BE2C (cell line): ENCODE measurements at regions not wholly inside any gene's neighbourhood (a gene's known extent, or its start where the extent isn't known, plus 50 kb on each side); places are given as distances from the start of the nearest gene placed in this dataset.

ENCODE experiments used
- DNase-seq: peaks from one replicate; pipeline ENCODE4 v3.0.0-alpha.2; 2020
- H3K27me3 ChIP-seq: fragments of 250-450 bp; sonication (Bioruptor Pico); 2 replicates; pipeline ENCODE4 v1.5.1; 2020; ENCODE audit warnings: mild to moderate bottlenecking
- H3K36me3 ChIP-seq: fragments of 250-450 bp; sonication (Bioruptor Pico); 2 replicates; pipeline ENCODE4 v1.5.1; 2020; ENCODE audit warnings: mild to moderate bottlenecking
- H3K4me1 ChIP-seq: fragments of 250-450 bp; sonication (Bioruptor Pico); 2 replicates; pipeline ENCODE4 v1.5.1; 2020
- H3K4me3 ChIP-seq: 2 replicates; pipeline ENCODE4 v1.5.1; 2011; ENCODE audit warnings: low read depth, low read length
- H3K9me3 ChIP-seq: fragments of 250-450 bp; sonication (Bioruptor Pico); 2 replicates; pipeline ENCODE4 v1.5.1; 2020
- TF ChIP-seq, protein P1 (sequence below): IDR thresholded peaks from 2 replicates; pipeline ENCODE4 v1.5.1; 2012; ENCODE audit warnings: mild to moderate bottlenecking, low read depth, low read length

DNA sequence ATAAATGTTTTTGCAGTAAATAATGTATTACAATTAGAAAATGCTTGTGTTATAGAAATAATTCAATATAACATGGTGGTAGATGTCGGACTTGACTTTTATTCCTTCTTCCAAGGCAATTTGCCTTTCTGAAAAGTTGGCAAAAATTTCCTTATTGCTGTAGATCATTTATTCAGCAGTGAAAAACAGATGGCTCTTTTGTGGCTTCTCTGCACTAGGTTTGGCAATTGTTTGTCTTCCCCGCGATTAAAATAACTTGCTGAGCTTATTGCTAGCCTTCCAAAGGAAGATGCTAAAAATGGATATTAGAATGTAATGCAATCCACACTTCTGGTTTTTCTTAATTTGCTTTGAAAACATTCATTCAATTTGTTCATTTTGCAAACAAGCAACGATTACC lies 1977.9 kb upstream of the ADGRL3 start:
- Histone ChIP-seq H3K36me3 (no peaks in the 10 kb centered on the region), H3K9me3 (no peaks in the 10 kb centered on the region), H3K4me3 (no peak overlapping the region), H3K27me3 (no peaks in the 10 kb centered on the region), H3K4me1 (no peaks in the 10 kb centered on the region)
- DNase-seq, result no peak
- TF ChIP-seq, protein P1, sequence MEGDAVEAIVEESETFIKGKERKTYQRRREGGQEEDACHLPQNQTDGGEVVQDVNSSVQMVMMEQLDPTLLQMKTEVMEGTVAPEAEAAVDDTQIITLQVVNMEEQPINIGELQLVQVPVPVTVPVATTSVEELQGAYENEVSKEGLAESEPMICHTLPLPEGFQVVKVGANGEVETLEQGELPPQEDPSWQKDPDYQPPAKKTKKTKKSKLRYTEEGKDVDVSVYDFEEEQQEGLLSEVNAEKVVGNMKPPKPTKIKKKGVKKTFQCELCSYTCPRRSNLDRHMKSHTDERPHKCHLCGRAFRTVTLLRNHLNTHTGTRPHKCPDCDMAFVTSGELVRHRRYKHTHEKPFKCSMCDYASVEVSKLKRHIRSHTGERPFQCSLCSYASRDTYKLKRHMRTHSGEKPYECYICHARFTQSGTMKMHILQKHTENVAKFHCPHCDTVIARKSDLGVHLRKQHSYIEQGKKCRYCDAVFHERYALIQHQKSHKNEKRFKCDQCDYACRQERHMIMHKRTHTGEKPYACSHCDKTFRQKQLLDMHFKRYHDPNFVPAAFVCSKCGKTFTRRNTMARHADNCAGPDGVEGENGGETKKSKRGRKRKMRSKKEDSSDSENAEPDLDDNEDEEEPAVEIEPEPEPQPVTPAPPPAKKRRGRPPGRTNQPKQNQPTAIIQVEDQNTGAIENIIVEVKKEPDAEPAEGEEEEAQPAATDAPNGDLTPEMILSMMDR, result no peak

DNA sequence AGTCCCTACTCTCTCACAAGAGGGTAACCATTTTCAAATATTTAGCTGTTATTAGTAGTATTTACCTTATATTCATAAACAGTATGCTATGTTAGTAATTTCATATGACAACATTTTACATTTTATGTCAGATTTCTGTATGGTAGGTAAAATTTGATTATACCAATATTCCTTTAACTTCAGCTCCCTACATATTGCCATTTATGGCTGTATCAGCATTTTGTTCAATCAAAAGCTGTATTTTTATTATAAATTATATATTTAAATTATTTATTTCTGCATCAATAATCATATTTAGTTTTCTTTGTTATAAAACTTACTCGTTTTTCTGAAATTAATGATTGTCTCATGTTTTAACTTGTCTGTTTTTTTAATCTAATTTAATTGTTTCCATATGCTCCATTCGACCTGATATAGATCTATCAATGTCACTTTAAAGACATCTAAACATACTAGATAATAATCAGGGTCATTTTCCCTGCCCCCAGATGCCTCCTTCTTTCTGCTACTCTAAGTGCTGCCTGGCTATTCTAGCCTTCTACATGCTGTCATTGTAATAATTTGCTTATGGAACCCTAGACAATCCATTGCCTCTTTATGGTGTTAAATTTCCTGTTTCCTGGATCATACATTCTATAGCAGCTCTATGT lies 1976.7 kb upstream of the ADGRL3 start:
- Histone ChIP-seq H3K36me3 (no peaks in the 10 kb centered on the region), H3K4me3 (no peak overlapping the region), H3K9me3 (no peaks in the 10 kb centered on the region), H3K27me3 (no peaks in the 10 kb centered on the region), H3K4me1 (no peaks in the 10 kb centered on the region)
- DNase-seq, result no peak
- TF ChIP-seq, protein P1, result no peak

DNA sequence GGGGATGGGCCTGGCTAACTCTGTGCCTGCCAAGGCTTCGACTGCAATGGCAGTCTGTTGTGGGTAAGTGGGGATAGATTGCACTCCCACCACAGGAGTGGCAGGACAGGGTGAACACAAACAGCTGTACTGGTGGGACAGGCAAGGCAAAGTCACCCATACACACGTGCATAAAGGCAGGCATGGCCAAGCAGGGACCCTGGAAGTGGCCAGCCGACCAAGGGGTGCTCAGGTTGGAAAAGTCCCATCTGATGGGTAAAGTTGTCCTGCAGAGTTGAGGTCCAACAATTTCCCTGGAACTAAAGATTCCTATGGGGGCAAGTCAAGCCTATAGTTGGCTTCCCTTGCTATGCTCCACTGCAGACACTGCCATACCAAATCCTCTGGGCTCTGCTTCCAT lies 1961.9 kb upstream of the ADGRL3 start:
- no peak overlapping the region for H3K4me3 ChIP-seq
- no peaks in the 10 kb centered on the region; the same call in 1 of the 2 replicates for H3K9me3 ChIP-seq
- H3K4me1 ChIP-seq, result no peaks in the 10 kb centered on the region
- TF ChIP-seq, protein P1, result no peak
- H3K27me3 ChIP-seq, result no peaks in the 10 kb centered on the region
- no peak for DNase-seq
- no peaks in the 10 kb centered on the region for H3K36me3 ChIP-seq

DNA sequence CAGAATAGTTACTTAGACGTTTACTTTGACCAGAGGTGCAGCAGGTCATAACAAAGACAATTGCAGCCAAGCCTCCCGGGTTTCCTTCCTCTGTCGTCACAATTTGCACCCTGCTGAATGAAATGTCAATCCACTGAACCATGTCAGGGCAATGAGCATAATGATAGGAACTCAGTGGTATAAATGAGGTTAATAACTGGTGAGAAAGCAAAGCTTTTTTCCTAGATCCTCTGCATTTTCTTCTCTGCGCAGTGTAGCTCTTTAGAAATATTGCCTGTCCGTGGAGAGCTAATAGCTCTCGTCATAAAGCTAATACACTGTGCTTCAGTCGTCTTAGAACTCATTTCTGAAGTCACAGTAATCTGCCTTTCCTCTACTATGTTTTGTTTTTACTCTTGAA lies 1960.1 kb upstream of the ADGRL3 start:
- no peak overlapping the region for H3K4me3 ChIP-seq
- TF ChIP-seq, protein P1, result no peak

DNA sequence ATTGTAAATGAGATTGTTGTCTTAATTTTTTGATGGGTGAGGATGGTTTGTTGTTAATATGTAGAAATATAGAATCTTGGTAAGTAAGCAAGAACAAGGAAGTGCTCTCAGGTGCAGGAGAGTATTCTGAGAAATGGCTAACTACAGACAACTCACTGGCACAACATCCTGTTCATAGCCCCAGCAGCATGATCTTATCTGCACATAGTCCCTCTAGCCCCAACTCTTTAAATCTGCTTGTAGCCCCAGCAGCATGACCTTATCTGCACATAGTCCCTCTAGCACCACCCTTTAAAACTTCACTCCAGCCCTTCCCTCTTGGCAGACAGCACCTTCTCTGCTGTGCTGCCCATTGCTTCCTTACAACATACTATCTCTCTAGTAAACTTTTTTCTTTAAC lies 1957.1 kb upstream of the ADGRL3 start:
- Histone ChIP-seq H3K27me3 (no peaks in the 10 kb centered on the region), H3K4me3 (no peak overlapping the region), H3K4me1 (no peaks in the 10 kb centered on the region), H3K9me3 (no peaks in the 10 kb centered on the region; the same call in 1 of the 2 replicates), H3K36me3 (no peaks in the 10 kb centered on the region)
- TF ChIP-seq, protein P1, result no peak
- DNase-seq, result no peak

More for the DNA sequence above, 1960.1 kb upstream of the ADGRL3 start:
- DNase-seq, result no peak
- H3K27me3 ChIP-seq, result no peaks in the 10 kb centered on the region
- no peaks in the 10 kb centered on the region for H3K4me1 ChIP-seq
- H3K36me3 ChIP-seq, result no peaks in the 10 kb centered on the region
- no peaks in the 10 kb centered on the region; the same call in 1 of the 2 replicates for H3K9me3 ChIP-seq

DNA sequence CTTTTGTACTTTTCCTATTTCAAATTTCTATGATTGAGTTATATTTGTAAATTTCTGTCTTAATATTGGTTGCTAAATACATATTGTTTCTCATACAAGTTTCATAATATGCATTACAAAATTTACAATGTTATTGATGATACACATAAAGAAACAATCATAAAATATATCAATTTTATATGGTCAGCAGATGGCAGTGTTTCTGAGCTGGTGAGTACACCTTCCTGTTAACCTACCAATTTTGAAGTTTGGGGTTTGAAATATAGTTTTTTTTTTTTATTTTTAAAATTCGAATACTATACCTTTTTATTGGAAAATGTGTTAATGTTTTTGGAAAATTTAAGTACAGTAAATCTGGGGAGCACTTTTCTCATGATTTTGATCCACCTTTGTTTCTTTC lies 1953.1 kb upstream of the ADGRL3 start:
- H3K27me3 ChIP-seq, result no peaks in the 10 kb centered on the region
- no peak for DNase-seq
- TF ChIP-seq, protein P1, result 0 out of 2 replicates have a peak, but pooled peaks have one; percentile 10
- no peak overlapping the region for H3K4me3 ChIP-seq
- no peaks in the 10 kb centered on the region for H3K4me1 ChIP-seq
- H3K36me3 ChIP-seq, result no peaks in the 10 kb centered on the region
- H3K9me3 ChIP-seq, result no peaks in the 10 kb centered on the region
